GM04504 (cell line): ENCODE measurements at regions not wholly inside any gene's neighbourhood (a gene's known extent, or its start where the extent isn't known, plus 50 kb on each side); places are given as distances from the start of the nearest gene placed in this dataset.

Source experiments
- DNase-seq: peaks from one replicate; pipeline ENCODE4 v3.0.0-alpha.2; 2012; ENCODE audit warnings: low read depth

DNA sequence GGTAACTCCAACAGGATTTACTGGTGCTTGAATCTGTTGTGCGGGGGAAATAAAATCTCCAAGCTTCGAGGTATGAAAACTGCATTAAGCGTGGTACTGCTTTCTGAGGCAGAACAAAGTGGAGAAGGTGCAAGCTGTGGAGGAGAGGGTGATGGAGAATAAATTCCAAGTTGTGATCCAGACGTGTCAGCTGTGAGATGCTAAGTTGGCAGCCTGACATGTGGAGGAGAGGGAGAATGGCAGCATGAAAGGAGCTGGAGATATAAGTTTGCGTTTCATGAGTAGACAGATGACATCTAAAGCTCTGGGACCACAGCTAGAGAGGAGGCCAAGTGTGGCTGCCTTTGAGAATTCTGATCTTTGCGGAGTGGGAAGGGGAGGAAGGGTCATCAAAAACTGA, 411.8 kb downstream of the FBXO15 start:
- no peak for DNase-seq

DNA sequence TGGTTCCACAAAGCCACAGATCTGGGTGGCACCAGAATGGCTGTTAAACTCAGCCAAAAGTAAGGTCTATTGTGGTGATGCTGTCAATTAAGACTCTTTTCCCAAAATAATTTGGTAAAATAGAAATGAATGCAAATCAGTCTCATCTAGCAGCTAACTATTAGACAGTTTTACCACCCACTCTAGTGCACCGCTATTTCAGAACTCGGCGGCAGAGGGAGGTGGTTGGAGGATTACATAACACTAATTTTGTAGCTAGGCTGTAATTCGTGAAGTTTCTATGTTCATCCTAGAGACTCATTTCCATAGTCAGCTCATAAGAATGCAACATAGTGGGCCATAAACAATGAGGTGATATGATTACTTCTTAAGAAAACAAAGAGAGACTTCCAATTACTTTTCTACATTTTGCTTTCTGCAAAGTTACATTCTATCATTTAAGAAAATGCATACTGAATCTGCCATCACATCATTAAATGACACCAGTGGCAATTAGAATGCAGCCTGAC, 413.8 kb downstream of the FBXO15 start:
- DNase-seq = no peak

- DNase-seq = no peak
Measured at GRCh38 chr18:73733376-73733775, 414.3 kb downstream of the FBXO15 start.

GRCh38 chr18:73728657-73729056, 419.0 kb downstream of the FBXO15 start:
- DNase-seq = no peak

- DNase-seq = no peak
Measured at GRCh38 chr18:73724958-73725357, 422.7 kb downstream of the FBXO15 start.

DNA sequence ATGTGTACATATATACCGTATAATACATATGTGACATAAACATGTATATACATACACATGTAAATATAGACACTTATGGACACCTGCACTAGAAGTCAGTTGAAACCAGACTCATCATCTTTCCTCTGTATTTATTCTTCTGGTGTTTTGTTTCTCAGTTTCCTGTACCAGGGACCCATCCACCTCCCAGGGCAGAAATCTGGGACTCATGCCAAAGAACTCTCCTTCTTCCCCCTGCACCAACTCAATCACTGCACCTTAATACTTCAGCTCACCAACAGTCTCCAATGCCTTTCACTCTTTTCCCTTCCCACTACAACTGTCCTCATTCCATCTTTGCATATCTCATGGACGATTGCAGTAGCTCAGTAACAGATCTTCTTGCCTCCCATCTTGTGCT, 428.0 kb downstream of the FBXO15 start:
- DNase-seq = no peak

- DNase-seq = no peak
Measured at GRCh38 chr18:73717570-73717969, 430.1 kb downstream of the FBXO15 start.

- no peak for DNase-seq
Measured at GRCh38 chr18:73715210-73715670, 432.4 kb downstream of the FBXO15 start.

- DNase-seq = no peak
Measured at GRCh38 chr18:73714466-73714865, 433.2 kb downstream of the FBXO15 start.

DNA sequence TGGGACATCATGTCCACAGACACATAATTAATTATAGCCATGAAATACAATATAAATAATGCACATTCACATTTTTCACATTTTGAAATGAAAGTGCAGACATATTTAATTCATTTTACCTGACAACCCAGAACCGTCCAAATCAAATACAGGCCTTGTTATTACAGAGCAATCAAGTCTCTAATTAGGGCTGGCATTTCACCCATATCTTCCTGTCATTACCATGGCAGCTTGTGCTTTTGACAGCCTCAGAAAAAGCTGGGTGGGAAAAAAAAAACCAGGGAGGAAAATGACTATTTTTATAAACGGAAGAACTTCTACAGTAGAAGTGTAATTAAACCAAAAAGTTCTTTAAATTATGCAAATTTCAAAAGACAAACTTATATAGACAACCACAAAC, 436.4 kb downstream of the FBXO15 start:
- DNase-seq = no peak

- DNase-seq = no peak
Measured at GRCh38 chr18:73708591-73708990, 439.0 kb downstream of the FBXO15 start.

DNA sequence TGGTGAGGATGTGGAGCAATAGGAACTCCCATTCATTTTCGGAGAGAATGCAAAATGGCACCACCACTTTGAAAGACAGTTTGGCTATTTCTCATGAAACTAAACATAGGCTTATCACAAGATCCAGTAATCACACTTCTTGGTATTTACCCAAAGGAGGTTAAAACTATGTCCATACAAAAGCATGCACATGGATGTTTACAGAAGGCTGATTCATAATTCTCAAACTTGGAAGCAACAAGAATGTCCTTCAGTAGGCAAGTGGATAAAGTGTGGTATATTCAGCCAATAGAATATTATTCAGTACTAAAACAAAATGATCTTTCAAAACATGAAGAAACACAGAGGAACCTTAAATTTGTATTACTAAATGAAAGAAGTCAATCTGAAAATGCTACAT, 440.6 kb downstream of the FBXO15 start:
- no peak for DNase-seq

DNA sequence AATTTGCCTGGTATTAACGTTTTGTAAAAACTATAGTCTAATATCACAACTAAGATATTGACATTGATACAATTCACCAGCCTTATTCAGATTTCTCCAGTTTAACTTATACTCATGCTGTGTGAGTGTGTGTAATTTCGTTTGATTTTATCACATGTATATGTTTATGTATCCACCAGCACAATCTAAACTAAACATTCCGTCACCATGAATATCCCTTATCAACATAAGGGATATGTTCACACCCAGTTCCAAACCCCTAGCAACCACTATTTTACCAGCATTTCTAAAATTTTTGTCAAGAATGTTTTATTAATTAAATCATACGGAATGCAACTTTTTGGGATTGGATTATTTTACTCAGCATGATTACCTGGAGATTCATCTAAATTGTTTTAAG, 450.3 kb downstream of the FBXO15 start:
- DNase-seq = no peak

GRCh38 chr18:73696698-73697097, 450.9 kb downstream of the FBXO15 start:
- no peak for DNase-seq

GRCh38 chr18:73696171-73696570, 451.5 kb downstream of the FBXO15 start:
- no peak for DNase-seq

DNA sequence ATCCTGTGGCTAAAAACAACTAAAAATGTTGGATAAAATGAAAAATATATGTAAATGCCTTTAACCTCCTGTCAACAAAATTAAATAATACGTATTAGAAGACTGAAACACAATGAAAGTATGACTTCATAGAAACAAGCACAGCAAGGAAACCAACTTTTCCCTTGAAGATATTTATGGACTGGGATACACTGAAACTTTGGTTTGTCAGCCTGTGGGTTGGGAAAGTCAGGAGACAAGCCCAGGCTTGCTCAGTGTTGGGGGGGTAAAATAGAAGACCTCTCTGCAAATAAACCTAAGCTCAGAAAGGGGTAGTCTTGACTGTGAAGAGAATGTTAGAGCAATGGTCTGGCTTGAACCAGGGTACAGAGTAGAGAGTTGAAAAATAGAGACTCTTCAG, 454.5 kb downstream of the FBXO15 start:
- DNase-seq = no peak

- DNase-seq = no peak
Measured at GRCh38 chr18:73691624-73692023, 456.0 kb downstream of the FBXO15 start.

- DNase-seq = peak; percentile 16
Measured at GRCh38 chr18:73691118-73691517, 456.5 kb downstream of the FBXO15 start.

GRCh38 chr18:73690222-73690621, 457.4 kb downstream of the FBXO15 start:
- no peak for DNase-seq

DNA sequence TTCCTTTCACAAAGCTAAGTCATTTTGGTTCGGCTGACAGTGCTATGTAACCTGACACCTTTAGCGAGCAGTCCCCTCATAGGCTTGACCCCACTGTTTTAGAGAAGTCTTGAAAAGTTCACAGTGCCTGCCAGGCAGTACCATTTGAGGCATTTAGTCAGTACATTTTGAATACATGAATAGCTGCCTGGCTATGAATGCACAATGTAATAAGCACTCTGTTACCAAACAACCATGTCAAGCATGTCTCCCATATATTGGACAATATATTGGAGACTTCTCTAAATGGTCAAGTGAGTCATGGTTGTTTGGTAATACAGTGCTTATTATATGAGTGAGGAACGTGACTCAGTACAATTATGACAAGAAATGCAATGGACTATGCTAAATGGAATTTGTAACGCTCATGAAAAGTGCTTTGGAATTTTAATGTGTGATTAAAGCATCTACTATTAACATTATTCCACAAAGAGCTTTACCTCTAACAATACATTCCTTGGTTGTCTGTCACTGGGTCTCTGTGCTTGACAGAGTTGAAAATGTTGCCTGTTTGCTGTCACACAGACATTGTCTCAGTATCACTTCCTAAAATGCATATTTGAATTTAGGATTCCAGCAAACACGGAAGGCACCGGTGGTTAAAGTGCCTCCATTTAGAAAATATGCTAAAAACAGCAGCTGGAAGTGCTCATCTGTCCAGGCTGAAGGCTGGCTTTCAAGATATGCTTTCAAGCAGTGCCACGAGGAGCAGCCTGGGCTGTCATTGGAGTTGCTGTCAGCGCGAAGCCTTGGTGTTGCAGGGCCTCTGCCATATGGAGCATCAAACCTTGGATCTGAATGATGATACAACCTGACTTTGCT, 458.6 kb downstream of the FBXO15 start:
- peak; percentile 50 for DNase-seq

DNA sequence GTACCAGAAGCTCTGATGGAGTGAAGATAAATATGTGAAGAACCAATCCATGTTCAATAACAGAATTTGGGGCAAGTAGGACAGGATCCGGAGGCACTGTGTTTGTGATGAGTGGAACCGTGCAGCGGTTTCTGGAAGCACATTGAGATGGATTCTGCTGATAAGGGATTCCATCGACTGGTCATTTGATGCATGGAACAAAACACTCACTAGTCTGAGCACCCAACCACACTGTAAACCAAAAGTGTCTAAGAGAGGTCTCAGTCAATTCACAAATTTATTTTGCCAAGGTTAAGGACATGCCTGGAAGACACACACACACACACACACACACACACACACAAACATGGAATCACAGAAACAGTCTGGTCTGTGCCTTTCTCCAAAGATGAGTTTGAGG, 459.5 kb downstream of the FBXO15 start:
- DNase-seq = no peak

DNA sequence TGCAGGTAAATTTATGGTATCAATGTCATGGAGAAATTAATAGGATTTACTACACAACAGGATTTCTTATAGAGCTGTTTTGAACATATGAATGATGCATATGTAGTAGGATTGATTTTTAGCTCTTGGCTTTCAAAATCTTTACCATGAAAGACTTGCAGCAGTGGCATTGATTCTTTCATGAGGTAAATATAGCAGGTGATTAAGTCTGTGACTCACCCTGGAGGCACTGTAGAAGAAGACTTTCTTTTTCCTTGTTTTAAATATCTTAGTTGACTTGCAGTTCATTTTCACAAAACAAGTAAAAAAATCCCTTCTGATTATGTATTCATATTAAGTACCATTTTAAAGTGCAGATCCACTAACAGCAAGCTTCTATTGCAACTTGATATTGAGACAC, 463.0 kb downstream of the FBXO15 start:
- DNase-seq = no peak

GRCh38 chr18:73683409-73684238, 464.0 kb downstream of the FBXO15 start:
- peak; percentile 6 for DNase-seq
